HCEC 1CT (cell line): ENCODE measurements at regions not wholly inside any gene's neighbourhood (a gene's known extent, or its start where the extent isn't known, plus 50 kb on each side); places are given as distances from the start of the nearest gene placed in this dataset.

ENCODE experiments used
- DNase-seq: peaks from one replicate; pipeline ENCODE4 v3.0.0-alpha.2; 2017

DNA sequence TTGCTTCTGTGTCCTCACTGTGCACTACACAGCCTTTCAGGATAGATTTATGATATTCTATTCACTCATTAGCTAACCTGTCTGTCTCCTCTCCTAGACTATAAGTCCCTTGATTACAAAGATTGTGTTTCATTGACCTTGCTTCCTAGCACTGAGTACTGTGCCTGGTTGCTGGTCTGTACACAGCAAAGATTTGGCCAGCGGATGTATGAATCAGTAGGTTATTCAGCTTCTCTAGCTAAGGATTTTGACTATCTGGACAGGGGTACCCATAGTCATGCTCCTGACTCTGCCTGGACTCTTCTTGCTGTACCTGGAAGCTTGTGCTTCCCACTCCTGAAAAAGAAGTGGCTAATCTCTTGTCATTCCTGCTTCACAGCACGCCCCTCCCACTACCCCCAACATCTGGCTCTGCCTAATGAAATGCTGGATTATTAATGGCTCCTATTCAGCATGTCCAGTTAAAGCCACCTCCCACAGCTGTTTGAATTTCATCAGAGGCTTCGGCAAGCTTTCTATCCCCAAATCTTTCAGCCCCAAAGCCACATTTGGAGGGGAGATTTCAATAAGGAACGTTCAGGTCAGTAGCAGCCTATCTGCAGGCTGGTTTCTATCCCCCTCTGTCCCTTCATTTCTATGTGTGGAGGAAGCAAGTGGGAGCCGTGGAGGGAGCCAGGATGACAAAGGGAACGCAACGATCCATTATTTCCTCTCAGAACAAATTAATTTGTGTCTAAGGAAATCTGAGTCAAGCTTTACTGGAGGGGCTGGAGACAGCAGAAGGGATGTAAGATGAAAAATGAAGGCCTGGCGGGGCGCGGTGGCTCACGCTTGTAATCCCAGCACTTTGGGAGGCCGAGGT lies 64.8 kb upstream of the PPM1J start:
- no peak for DNase-seq

GRCh38 chr1:112778137-112778536 lies 63.0 kb upstream of the PPM1J start:
- DNase-seq = no peak

- DNase-seq = no peak
These were observed 61.6 kb upstream of the PPM1J start for GRCh38 chr1:112776688-112777087.

DNA sequence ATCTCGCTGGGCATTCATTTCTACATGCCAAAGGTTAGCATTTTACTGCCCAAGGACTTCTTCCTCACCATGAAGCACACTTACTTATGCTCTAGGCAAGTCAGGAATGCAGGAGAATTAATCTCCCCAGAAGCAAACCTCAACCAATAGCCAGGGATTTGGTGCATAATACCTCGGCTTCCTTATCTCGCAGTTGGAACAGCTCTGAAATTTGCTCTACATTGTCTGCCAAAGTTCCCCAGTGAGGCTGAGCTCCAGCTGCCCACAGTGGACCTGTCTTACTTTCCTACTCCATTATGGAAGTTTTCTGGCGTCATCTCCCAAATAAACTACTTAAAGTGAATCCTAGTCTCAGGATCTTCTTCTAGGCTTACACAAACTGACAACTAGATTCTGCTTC lies 57.6 kb upstream of the PPM1J start:
- no peak for DNase-seq

DNA sequence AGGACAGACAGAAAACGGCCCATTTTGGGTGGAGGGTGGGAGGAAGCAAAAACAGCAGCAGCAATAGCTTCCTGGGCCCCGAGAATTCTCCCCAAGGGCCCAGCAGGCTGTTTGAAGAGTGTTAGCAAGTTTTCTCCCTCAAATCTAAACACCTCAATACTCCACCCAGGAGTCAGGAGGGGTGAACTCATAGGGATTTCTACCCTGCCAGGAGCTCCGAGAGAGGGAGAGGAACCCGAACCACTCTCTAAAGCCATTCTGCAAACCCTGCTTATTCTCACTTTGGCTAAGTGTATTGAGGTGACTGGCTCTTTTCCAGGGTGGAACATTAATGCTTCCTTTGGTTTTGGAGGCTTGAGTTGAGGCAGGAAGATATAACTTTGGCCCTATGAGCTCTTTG lies 55.6 kb upstream of the PPM1J start:
- no peak for DNase-seq

- no peak for DNase-seq
These were observed 54.5 kb upstream of the PPM1J start for GRCh38 chr1:112769611-112770010.

GRCh38 chr1:112767646-112768045 lies 52.5 kb upstream of the PPM1J start:
- DNase-seq = no peak
